Neuronal stem cell (in vitro differentiated cells): ENCODE measurements at regions not wholly inside any gene's neighbourhood (a gene's known extent, or its start where the extent isn't known, plus 50 kb on each side); places are given as distances from the start of the nearest gene placed in this dataset.

Source experiments
- DNase-seq: peaks from one replicate; pipeline ENCODE4 v3.0.0-alpha.2; 2013; ENCODE audit warnings: low spot score
- H2AFZ ChIP-seq: one replicate; pipeline ENCODE4 v1.6.1; 2013; ENCODE audit warnings: mild to moderate bottlenecking, low read length, inconsistent platforms
- H2AK5ac ChIP-seq: 2 replicates; pipeline ENCODE4 v1.6.1; 2013; ENCODE audit warnings: low read depth, mild to moderate bottlenecking, inconsistent platforms, low read length, moderate library complexity, mixed read lengths
- H2BK120ac ChIP-seq: 2 replicates; pipeline ENCODE4 v1.6.1; 2013; ENCODE audit warnings: low read depth, mild to moderate bottlenecking, inconsistent platforms, low read length, moderate library complexity, mixed read lengths
- H2BK12ac ChIP-seq: one replicate; pipeline ENCODE4 v1.6.1; 2013; ENCODE audit warnings: low read length, inconsistent platforms
- H2BK15ac ChIP-seq: 2 replicates; pipeline ENCODE4 v1.6.1; 2013; ENCODE audit warnings: mild to moderate bottlenecking, low read length, inconsistent platforms, mixed read lengths
- H2BK5ac ChIP-seq: one replicate; pipeline ENCODE4 v1.6.1; 2013; ENCODE audit warnings: inconsistent platforms, mild to moderate bottlenecking, low read length, moderate library complexity
- H3K14ac ChIP-seq: one replicate; pipeline ENCODE4 v1.6.1; 2013; ENCODE audit warnings: low read length, inconsistent platforms
- H3K18ac ChIP-seq: 2 replicates; pipeline ENCODE4 v1.6.1; 2013; ENCODE audit warnings: low read length, inconsistent platforms
- H3K23ac ChIP-seq: 2 replicates; pipeline ENCODE4 v1.6.1; 2013; ENCODE audit warnings: low read depth, mild to moderate bottlenecking, mixed read lengths, low read length, inconsistent platforms; ENCODE audit not compliant: poor library complexity
- H3K27ac ChIP-seq: replicated peaks from 3 replicates; pipeline ENCODE4 v1.5.1; 2013; ENCODE audit warnings: low read length, inconsistent platforms
- H3K27me3 ChIP-seq, 3 experiments: 2 replicates each; pipeline ENCODE4 v1.6.1; 2013; ENCODE audit warnings: low read length in 3 of 3, mild to moderate bottlenecking in 2 of 3, inconsistent platforms in 1 of 3, low read depth in 1 of 3, mixed read lengths in 1 of 3, moderate library complexity in 1 of 3; ENCODE audit not compliant: control insufficient read depth in 3 of 3, insufficient read depth in 3 of 3
- H3K36me3 ChIP-seq, 2 donors: replicated peaks in 1 of 2; 2 replicates each; pipeline ENCODE4 v1.6.1; 2013; ENCODE audit warnings: low read length in 2 of 2; ENCODE audit not compliant: control insufficient read depth in 2 of 2, insufficient read depth in 2 of 2
- H3K4ac ChIP-seq: 2 replicates; pipeline ENCODE4 v1.6.1; 2013; ENCODE audit warnings: inconsistent platforms, mild to moderate bottlenecking, low read length, moderate library complexity
- H3K4me1 ChIP-seq, 2 donors: 1 replicate in 1 of 2; 2 replicates in 1 of 2; pipeline ENCODE4 v1.6.1; 2013; ENCODE audit warnings: low read length in 2 of 2, low read depth in 1 of 2; ENCODE audit not compliant: control insufficient read depth in 2 of 2, insufficient read depth in 1 of 2
- H3K4me2 ChIP-seq: one replicate; pipeline ENCODE4 v1.6.1; 2013; ENCODE audit warnings: mild to moderate bottlenecking, low read length, inconsistent platforms; ENCODE audit not compliant: insufficient read depth, poor library complexity, severe bottlenecking
- H3K4me3 ChIP-seq, 2 donors: 2 replicates each; pipeline ENCODE4 v1.5.1; 2013; ENCODE audit warnings: low read length in 2 of 2, mild to moderate bottlenecking in 2 of 2, inconsistent platforms in 1 of 2, moderate library complexity in 1 of 2
- H3K79me1 ChIP-seq: one replicate; pipeline ENCODE4 v1.6.1; 2013; ENCODE audit warnings: low read depth, mild to moderate bottlenecking, inconsistent platforms, low read length, moderate library complexity
- H3K9ac ChIP-seq: one replicate; pipeline ENCODE4 v1.6.1; 2013; ENCODE audit warnings: mild to moderate bottlenecking, low read depth, low read length, inconsistent platforms; ENCODE audit not compliant: poor library complexity
- H3K9me3 ChIP-seq, 2 donors: replicated peaks in 1 of 2; 2 replicates each; pipeline versions ENCODE3 to v1.6.1; 2013; ENCODE audit warnings: low read length in 2 of 2, mild to moderate bottlenecking in 2 of 2, inconsistent platforms in 1 of 2, low read depth in 1 of 2, mixed read lengths in 1 of 2, moderate library complexity in 1 of 2; ENCODE audit not compliant: control insufficient read depth in 2 of 2, insufficient read depth in 1 of 2
- H4K8ac ChIP-seq: one replicate; pipeline ENCODE4 v1.6.1; 2013; ENCODE audit warnings: low read depth, mild to moderate bottlenecking, inconsistent platforms, low read length, moderate library complexity
- H4K91ac ChIP-seq: one replicate; pipeline ENCODE4 v1.6.1; 2013; ENCODE audit warnings: low read length, low read depth, mild to moderate bottlenecking, inconsistent platforms; ENCODE audit not compliant: poor library complexity
- whole genome bisulfite sequencing, 2 donors: extraction: QIAGEN DNeasy Blood & Tissue Kit; methylation state at CpG; one replicate each; pipeline ENCODE4 v1.1.7; 2013; ENCODE audit warnings: missing lambda C conversion rate in 2 of 2, mixed read lengths in 1 of 2; ENCODE audit not compliant: insufficient read length in 2 of 2, insufficient replicate concordance in 1 of 2; ENCODE audit errors: extremely low coverage in 2 of 2; 5-methylcytosine and 5-hydroxymethylcytosine counted together

GRCh38 chr17:34713687-34714086 is 134.3 kb downstream of the TMEM132E start:
- Histone ChIP-seq H4K8ac (no peak overlapping the region), H4K91ac (no peak overlapping the region), H3K27me3 (no peaks in the 10 kb centered on the region), H2BK15ac (no peak overlapping the region), H3K23ac (no peak overlapping the region), H2BK12ac (no peak overlapping the region), H2BK120ac (no peak overlapping the region), H3K14ac (no peak overlapping the region), H3K36me3 (no peaks in the 10 kb centered on the region), H3K4me3 (no peak overlapping the region), H2BK5ac (no peak overlapping the region), H3K9ac (no peak overlapping the region), H3K9me3 (no peaks in the 10 kb centered on the region), H3K4ac (no peak overlapping the region), H2AFZ (no peak overlapping the region), H3K27ac (no peak overlapping the region), H3K4me2 (no peak overlapping the region), H3K18ac (peak overlapping the region; percentile 35), H3K4me1 (peaks cover 0 to 3% of the 10 kb centered on the region in 2 donors), H3K79me1 (no peaks in the 10 kb centered on the region), H2AK5ac (no peak overlapping the region)
- DNase-seq = no peak
- WGBS, 2 donors = no CpG with 5 or more reads among the region's 1 CpG

- Histone ChIP-seq H2BK15ac (no peak overlapping the region), H3K9ac (peak overlapping the region; percentile 33), H3K18ac (peak overlapping the region; percentile 39), H2AFZ (no peak overlapping the region), H4K8ac (no peak overlapping the region), H3K4me3 (no peak overlapping the region), H3K23ac (no peak overlapping the region), H3K9me3 (no peaks in the 10 kb centered on the region), H3K14ac (no peak overlapping the region), H2BK12ac (no peak overlapping the region), H3K27me3 (no peaks in the 10 kb centered on the region), H3K4me1 (peaks cover 0 to 3% of the 10 kb centered on the region in 2 donors), H3K27ac (no peak overlapping the region), H3K79me1 (no peaks in the 10 kb centered on the region), H3K36me3 (no peaks in the 10 kb centered on the region), H2AK5ac (no peak overlapping the region), H4K91ac (no peak overlapping the region), H2BK5ac (no peak overlapping the region), H3K4me2 (no peak overlapping the region), H3K4ac (no peak overlapping the region), H2BK120ac (no peak overlapping the region)
- no peak for DNase-seq
- no CpG with 5 or more reads among the region's 3 CpGs for WGBS, 2 donors
Observed at GRCh38 chr17:34712481-34713195, 133.3 kb downstream of the TMEM132E start.

- Histone ChIP-seq H4K91ac (no peak overlapping the region), H3K4me1 (peaks cover 0 to 3% of the 10 kb centered on the region in 2 donors), H2BK5ac (no peak overlapping the region), H3K79me1 (no peaks in the 10 kb centered on the region), H3K4me2 (no peak overlapping the region), H3K36me3 (no peaks in the 10 kb centered on the region), H3K27me3 (peaks cover 0 to 2% (median 0%) of the 10 kb centered on the region in 3 experiments), H4K8ac (no peak overlapping the region), H3K18ac (peak overlapping the region; percentile 41), H3K14ac (no peak overlapping the region), H2AK5ac (no peak overlapping the region), H3K9me3 (no peaks in the 10 kb centered on the region), H2BK12ac (no peak overlapping the region), H3K27ac (no peak overlapping the region), H2AFZ (no peak overlapping the region), H3K23ac (no peak overlapping the region), H3K9ac (no peak overlapping the region), H3K4me3 (no peak overlapping the region), H3K4ac (no peak overlapping the region), H2BK120ac (no peak overlapping the region), H2BK15ac (no peak overlapping the region)
- no peak for DNase-seq
- no CpG with 5 or more reads among the region's 5 CpGs for WGBS, 2 donors
Observed at GRCh38 chr17:34711646-34712045, 132.3 kb downstream of the TMEM132E start.

GRCh38 chr17:34710226-34710625 is 130.8 kb downstream of the TMEM132E start:
- Histone ChIP-seq H3K14ac (no peak overlapping the region), H4K8ac (no peak overlapping the region), H3K27me3 (peaks cover 0 to 2% (median 0%) of the 10 kb centered on the region in 3 experiments), H2AFZ (no peak overlapping the region), H2BK5ac (no peak overlapping the region), H3K23ac (no peak overlapping the region), H3K9me3 (no peaks in the 10 kb centered on the region), H3K36me3 (no peaks in the 10 kb centered on the region), H2BK15ac (no peak overlapping the region), H2BK12ac (no peak overlapping the region), H3K4ac (no peak overlapping the region), H3K79me1 (no peaks in the 10 kb centered on the region), H3K4me2 (no peak overlapping the region), H3K27ac (no peak overlapping the region), H2AK5ac (no peak overlapping the region), H2BK120ac (no peak overlapping the region), H3K4me3 (no peak overlapping the region), H3K4me1 (peaks cover 0 to 3% of the 10 kb centered on the region in 2 donors), H3K9ac (no peak overlapping the region), H3K18ac (no peak overlapping the region), H4K91ac (no peak overlapping the region)
- WGBS, 2 donors = no CpG with 5 or more reads among the region's 3 CpGs
- DNase-seq = no peak
